ENCODE measurements at regions not wholly inside any gene's neighbourhood (a gene's known extent, or its start where the extent isn't known, plus 50 kb on each side); places are given as distances from the start of the nearest gene placed in this dataset.

GRCh38 chr9:13424872-13425271 is 145.4 kb upstream of the MPDZ start:
- DNase-seq (ENCODE audit: low read depth): no peak
- no peak for TF ChIP-seq CTCF (conservative IDR thresholded peaks at IDR 0.05; ENCODE audit: low read depth, low read length)
- no peak overlapping the region for H3K4me3 ChIP-seq (ENCODE audit: low read length)

GRCh38 chr9:13424204-13424603 is 144.7 kb upstream of the MPDZ start:
- no peak overlapping the region for H3K4me3 ChIP-seq (ENCODE audit: low read length)
- DNase-seq (ENCODE audit: low read depth): no peak
- TF ChIP-seq CTCF (conservative IDR thresholded peaks at IDR 0.05; ENCODE audit: low read depth, low read length): no peak

- no peak for TF ChIP-seq CTCF (conservative IDR thresholded peaks at IDR 0.05; ENCODE audit: low read depth, low read length)
- H3K4me3 ChIP-seq (ENCODE audit: low read length): no peak overlapping the region
- DNase-seq (ENCODE audit: low read depth): no peak
Observed at GRCh38 chr9:13414349-13414748, 134.9 kb upstream of the MPDZ start.

GRCh38 chr9:13412331-13412730 is 132.8 kb upstream of the MPDZ start:
- DNase-seq (ENCODE audit: low read depth): no peak
- TF ChIP-seq CTCF (conservative IDR thresholded peaks at IDR 0.05; ENCODE audit: low read depth, low read length): no peak
- no peak overlapping the region for H3K4me3 ChIP-seq (ENCODE audit: low read length)

- TF ChIP-seq CTCF (conservative IDR thresholded peaks at IDR 0.05; ENCODE audit: low read depth, low read length): no peak
- DNase-seq (ENCODE audit: low read depth): no peak
- H3K4me3 ChIP-seq (ENCODE audit: low read length): no peak overlapping the region
Observed at GRCh38 chr9:13411791-13412190, 132.3 kb upstream of the MPDZ start.

GRCh38 chr9:13410566-13411031 is 131.1 kb upstream of the MPDZ start:
- peak; percentile 56 for DNase-seq (ENCODE audit: low read depth)
- no peak overlapping the region for H3K4me3 ChIP-seq (ENCODE audit: low read length)
- TF ChIP-seq CTCF (conservative IDR thresholded peaks at IDR 0.05; ENCODE audit: low read depth, low read length): no peak

GRCh38 chr9:13397661-13398060 is 118.2 kb upstream of the MPDZ start:
- DNase-seq (ENCODE audit: low read depth): no peak
- TF ChIP-seq CTCF (conservative IDR thresholded peaks at IDR 0.05; ENCODE audit: low read depth, low read length): no peak
- H3K4me3 ChIP-seq (ENCODE audit: low read length): no peak overlapping the region
